AG04450 (cell line): ENCODE measurements at regions not wholly inside any gene's neighbourhood (a gene's known extent, or its start where the extent isn't known, plus 50 kb on each side); places are given as distances from the start of the nearest gene placed in this dataset.

Experiments
- CTCF ChIA-PET: fragments of 300-600, 350-600 bp; formaldehyde crosslinking; extraction: SDS; loops from one replicate; lab custom pipeline; 2022; ENCODE audit warnings: antibody characterized with exemption, inconsistent platforms; lab: Charles Lee
- POLR2A ChIA-PET: fragments of 350-600 bp; formaldehyde crosslinking; extraction: SDS; loops from one replicate; lab custom pipeline; 2021; ENCODE audit warnings: antibody characterized with exemption, inconsistent platforms; lab: Yijun Ruan, JAX
- DNase-seq: peaks from one replicate; pipeline ENCODE4 v3.0.0-alpha.2; 2011; ENCODE audit warnings: low read depth, low spot score
- H3K27ac ChIP-seq: one replicate; pipeline ENCODE4 v1.5.1; 2012; ENCODE audit warnings: low read depth, low read length, control low read depth
- H3K27me3 ChIP-seq: one replicate; pipeline ENCODE4 v1.6.0; 2012; ENCODE audit warnings: low read length; ENCODE audit not compliant: control insufficient read depth, insufficient read depth
- H3K4me3 ChIP-seq: 2 replicates; pipeline ENCODE4 v1.5.1; 2011; ENCODE audit warnings: mild to moderate bottlenecking, low read depth, low read length, control low read depth
- H3K9me3 ChIP-seq: 2 replicates; pipeline ENCODE4 v1.5.1; 2012; ENCODE audit warnings: low read length; ENCODE audit not compliant: control insufficient read depth, insufficient read depth
- CTCF ChIP-seq: IDR thresholded peaks from 2 replicates; pipeline ENCODE4 v1.5.1; 2011; ENCODE audit warnings: low read depth, low read length, control low read depth, inconsistent platforms

GRCh38 chr5:155125551-155126095 lies 112.1 kb downstream of the KIF4B start:
- CTCF ChIA-PET = no interaction called here
- POLR2A ChIA-PET = no interaction called here

GRCh38 chr5:155126573-155126972 lies 113.0 kb downstream of the KIF4B start:
- no peak for DNase-seq
- Histone ChIP-seq H3K4me3 (no peak overlapping the region), H3K27me3 (no peaks in the 10 kb centered on the region), H3K9me3 (no peaks in the 10 kb centered on the region), H3K27ac (no peak overlapping the region)
- POLR2A ChIA-PET = no interaction called here
- TF ChIP-seq CTCF = no peak
- CTCF ChIA-PET = no interaction called here

More at GRCh38 chr5:155125551-155126095, 112.1 kb downstream of the KIF4B start:
- TF ChIP-seq CTCF = no peak
- no peak for DNase-seq
- no peak overlapping the region for H3K4me3 ChIP-seq
- no peak overlapping the region for H3K27ac ChIP-seq
- no peaks in the 10 kb centered on the region for H3K9me3 ChIP-seq
- no peaks in the 10 kb centered on the region for H3K27me3 ChIP-seq

GRCh38 chr5:155127552-155127951 lies 114.0 kb downstream of the KIF4B start:
- DNase-seq = no peak
- no peaks in the 10 kb centered on the region for H3K27me3 ChIP-seq
- ChIA-PET POLR2A (no interaction called here), CTCF (no interaction called here)
- no peak overlapping the region for H3K4me3 ChIP-seq
- H3K9me3 ChIP-seq = no peaks in the 10 kb centered on the region
- no peak overlapping the region for H3K27ac ChIP-seq
- no peak for TF ChIP-seq CTCF

- no peak overlapping the region for H3K27ac ChIP-seq
- no peak for DNase-seq
- no peak for TF ChIP-seq CTCF
- POLR2A ChIA-PET = no interaction called here
- CTCF ChIA-PET = interaction anchor here (1.6 kb wide), 1 partner anchor 9 kb away, joined by 5 read pairs; no protein-coding TSS in a partner anchor
- H3K27me3 ChIP-seq = no peaks in the 10 kb centered on the region
- H3K9me3 ChIP-seq = no peaks in the 10 kb centered on the region
- no peak overlapping the region for H3K4me3 ChIP-seq
Observed at GRCh38 chr5:155128786-155129512, 115.4 kb downstream of the KIF4B start.

- Histone ChIP-seq H3K4me3 (no peak overlapping the region), H3K27me3 (no peaks in the 10 kb centered on the region), H3K27ac (no peak overlapping the region), H3K9me3 (no peaks in the 10 kb centered on the region)
- no peak for TF ChIP-seq CTCF
- ChIA-PET POLR2A (no interaction called here), CTCF (interaction anchor here (1.6 kb wide), 1 partner anchor 9 kb away, joined by 5 read pairs; no protein-coding TSS in a partner anchor)
- no peak for DNase-seq
Observed at GRCh38 chr5:155129513-155129880, 115.9 kb downstream of the KIF4B start.
